Upper lobe of left lung (tissue), 6 donors: ENCODE measurements at regions not wholly inside any gene's neighbourhood (a gene's known extent, or its start where the extent isn't known, plus 50 kb on each side); places are given as distances from the start of the nearest gene placed in this dataset.

Experiments
- ATAC-seq, 2 donors: fragments of 200-7000 bp; cut with Tn5 transposase; one replicate each; pipeline ENCODE4 v1.9.1; 2022; ENCODE audit warnings: mild to moderate bottlenecking in 2 of 2, moderate library complexity in 2 of 2; ENCODE audit not compliant: low FRiP score in 2 of 2
- DNase-seq, 2 donors: peaks; one replicate each; pipeline ENCODE4 v3.0.0-alpha.2; 2019 to 2020
- H3K27ac ChIP-seq, 4 donors: fragments of 200-600 bp; sonication (generic); one replicate each; pipeline ENCODE4 v1.5.1; 2016 to 2019
- H3K27me3 ChIP-seq, 4 donors: fragments of 200-600 bp; sonication (generic); one replicate each; pipeline ENCODE4 v1.5.1; 2017 to 2019
- H3K36me3 ChIP-seq, 4 donors: fragments of 200-600 bp; sonication (generic); one replicate each; pipeline ENCODE4 v1.5.1; 2016 to 2019
- H3K4me1 ChIP-seq, 4 donors: fragments of 200-600 bp; sonication (generic); one replicate each; pipeline ENCODE4 v1.5.1; 2018 to 2019
- H3K4me3 ChIP-seq, 4 donors: fragments of 200-600 bp; sonication (generic); one replicate each; pipeline ENCODE4 v1.5.1; 2017 to 2019; ENCODE audit warnings: mild to moderate bottlenecking in 2 of 4, moderate library complexity in 1 of 4
- H3K9me3 ChIP-seq, 4 donors: fragments of 200-600 bp; sonication (generic); one replicate each; pipeline ENCODE4 v1.5.1; 2018 to 2019
- EP300 ChIP-seq, 4 donors: sonication (generic); formaldehyde crosslinking; IDR thresholded peaks; one replicate each; pipeline ENCODE4 v1.5.1; 2017; ENCODE audit warnings: antibody characterized with exemption in 4 of 4, control low read depth in 2 of 4
- POLR2A ChIP-seq, 4 donors: fragments of 450-650 bp; IDR thresholded peaks; one replicate each; pipeline ENCODE4 v1.5.1; 2016 to 2017; ENCODE audit warnings: antibody characterized with exemption in 4 of 4, mild to moderate bottlenecking in 2 of 4
- POLR2AphosphoS5 ChIP-seq, 2 donors: sonication (generic); formaldehyde crosslinking; IDR thresholded peaks; one replicate each; pipeline ENCODE4 v1.5.1; 2017; ENCODE audit warnings: antibody characterized with exemption in 2 of 2
- WGBS, 2 donors: methylation state at CpG; one replicate each; pipeline ENCODE4 v1.1.5; 2017 to 2018; 5-methylcytosine and 5-hydroxymethylcytosine counted together
- TF ChIP-seq, protein P1 (sequence below), 6 experiments: fragments of 450-650 bp in 4 of 6; fragments of 200-600 bp in 2 of 6; sonication (generic) in 2 of 6; IDR thresholded peaks; one replicate each; pipeline ENCODE4 v1.5.1; 2016 to 2019; ENCODE audit warnings: antibody characterized with exemption in 6 of 6
- donor health status: DM: no; HTN: no; CAD: no; lungs with moderate emphysema.
- donor health status: DM: no; HTN: yes; CAD: no; lungs with severe emphysema.

DNA sequence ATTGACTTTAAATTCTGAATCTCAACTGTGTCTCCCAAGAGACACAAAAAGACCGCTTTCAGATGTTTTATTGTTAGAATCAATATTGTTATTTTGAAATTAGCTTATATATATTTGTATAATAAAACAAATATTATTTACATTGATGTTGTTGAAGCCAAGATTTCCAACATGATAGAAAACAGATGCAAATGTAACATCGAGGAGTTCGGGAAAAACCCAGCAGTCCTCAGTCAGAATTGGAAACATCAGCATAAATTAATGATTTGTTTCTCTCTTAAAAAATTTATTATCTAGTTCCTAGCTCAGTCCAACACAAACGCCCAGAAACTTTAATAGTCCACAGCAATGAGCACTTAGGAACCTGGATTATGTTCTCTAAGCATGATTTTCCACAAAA, 1330.4 kb downstream of the TBC1D22A start:
- no peaks in the 10 kb centered on the region for H3K9me3 ChIP-seq
- DNase-seq (no peak), ATAC-seq (no peak)
- WGBS, 2 donors, result 76 to 87% methylated on average over 4 of the region's 4 CpGs
- H3K27me3 ChIP-seq, result no peaks in the 10 kb centered on the region
- H3K4me1 ChIP-seq, result peaks cover 0 to 3% (median 1%) of the 10 kb centered on the region in 4 donors
- no peak for TF ChIP-seq EP300 (IDR thresholded peaks at IDR 0.05)
- no peak for TF ChIP-seq POLR2AphosphoS5 (IDR thresholded peaks at IDR 0.05)
- TF ChIP-seq, protein P1, sequence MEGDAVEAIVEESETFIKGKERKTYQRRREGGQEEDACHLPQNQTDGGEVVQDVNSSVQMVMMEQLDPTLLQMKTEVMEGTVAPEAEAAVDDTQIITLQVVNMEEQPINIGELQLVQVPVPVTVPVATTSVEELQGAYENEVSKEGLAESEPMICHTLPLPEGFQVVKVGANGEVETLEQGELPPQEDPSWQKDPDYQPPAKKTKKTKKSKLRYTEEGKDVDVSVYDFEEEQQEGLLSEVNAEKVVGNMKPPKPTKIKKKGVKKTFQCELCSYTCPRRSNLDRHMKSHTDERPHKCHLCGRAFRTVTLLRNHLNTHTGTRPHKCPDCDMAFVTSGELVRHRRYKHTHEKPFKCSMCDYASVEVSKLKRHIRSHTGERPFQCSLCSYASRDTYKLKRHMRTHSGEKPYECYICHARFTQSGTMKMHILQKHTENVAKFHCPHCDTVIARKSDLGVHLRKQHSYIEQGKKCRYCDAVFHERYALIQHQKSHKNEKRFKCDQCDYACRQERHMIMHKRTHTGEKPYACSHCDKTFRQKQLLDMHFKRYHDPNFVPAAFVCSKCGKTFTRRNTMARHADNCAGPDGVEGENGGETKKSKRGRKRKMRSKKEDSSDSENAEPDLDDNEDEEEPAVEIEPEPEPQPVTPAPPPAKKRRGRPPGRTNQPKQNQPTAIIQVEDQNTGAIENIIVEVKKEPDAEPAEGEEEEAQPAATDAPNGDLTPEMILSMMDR (IDR thresholded peaks at IDR 0.05), result no peak
- no peak for TF ChIP-seq POLR2A (IDR thresholded peaks at IDR 0.05)
- H3K36me3 ChIP-seq, result no peaks in the 10 kb centered on the region
- H3K27ac ChIP-seq, result no peak overlapping the region
- H3K4me3 ChIP-seq, result no peak overlapping the region

DNA sequence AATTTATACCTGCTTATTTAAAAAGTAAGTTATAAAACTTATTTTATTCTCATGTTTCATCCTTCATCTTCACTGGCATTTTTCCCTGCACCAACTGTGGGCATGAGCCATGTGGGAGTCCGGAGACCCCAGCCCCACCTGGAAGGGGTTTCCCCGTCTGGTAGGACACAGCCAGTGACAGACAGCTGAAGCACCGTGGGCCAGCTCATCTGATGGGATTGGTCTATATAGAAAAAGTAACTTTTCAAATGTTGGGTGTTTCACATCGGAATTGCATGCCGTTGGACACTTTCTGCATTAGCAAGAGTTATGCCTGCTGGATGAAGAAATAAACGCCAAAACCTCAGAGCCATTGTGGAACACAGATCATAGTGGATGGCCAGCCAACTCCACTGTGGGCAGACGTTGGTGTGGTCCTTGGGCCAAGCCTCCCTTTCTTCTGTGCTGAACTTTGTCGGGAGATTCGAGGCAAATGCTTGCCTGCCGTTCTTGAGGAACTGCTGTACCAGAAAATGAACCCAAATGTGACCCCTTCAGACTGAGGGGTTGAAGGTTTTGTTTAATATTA, 1329.3 kb downstream of the TBC1D22A start:
- no peak for ATAC-seq
- DNase-seq, result no peak
- no peak for TF ChIP-seq EP300 (IDR thresholded peaks at IDR 0.05)
- TF ChIP-seq POLR2AphosphoS5 (IDR thresholded peaks at IDR 0.05), result no peak
- TF ChIP-seq POLR2A (IDR thresholded peaks at IDR 0.05), result no peak
- TF ChIP-seq, protein P1 (IDR thresholded peaks at IDR 0.05), result no peak
- H3K4me3 ChIP-seq, result no peak overlapping the region
- no peak overlapping the region for H3K27ac ChIP-seq
- no peaks in the 10 kb centered on the region for H3K27me3 ChIP-seq
- H3K4me1 ChIP-seq, result peaks cover 0 to 3% (median 1%) of the 10 kb centered on the region in 4 donors
- H3K36me3 ChIP-seq, result no peaks in the 10 kb centered on the region
- 87 to 90% methylated on average over 10 of the region's 10 CpGs for WGBS, 2 donors
- no peaks in the 10 kb centered on the region for H3K9me3 ChIP-seq

DNA sequence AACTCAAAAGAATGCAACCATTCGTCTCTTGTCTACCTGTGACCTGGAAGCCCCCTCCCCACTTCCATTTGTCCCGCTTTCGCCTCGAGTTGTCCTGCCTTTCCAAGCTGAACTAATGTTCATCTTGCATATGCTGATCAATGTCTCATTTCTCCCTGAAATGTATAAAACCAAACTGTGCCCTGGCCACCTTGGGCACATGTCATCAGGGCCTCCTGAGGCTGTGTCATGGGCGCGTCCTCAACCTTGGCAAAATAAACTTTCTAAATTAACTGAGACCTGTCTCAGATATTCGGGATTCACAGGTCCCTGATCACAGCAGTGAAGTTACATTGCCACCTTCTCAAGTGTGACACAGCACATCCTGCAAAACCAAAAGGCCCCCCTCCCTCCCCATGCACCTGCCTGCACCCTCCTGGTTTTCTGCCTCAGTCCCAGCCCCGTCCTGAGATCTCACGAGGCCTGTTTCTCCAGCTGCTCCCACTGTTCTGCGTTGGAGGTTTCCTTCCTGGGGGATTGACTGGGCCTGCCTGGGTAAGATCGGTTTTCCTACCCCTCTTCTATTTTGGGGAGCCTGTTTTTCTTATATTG, 1328.7 kb downstream of the TBC1D22A start:
- no peaks in the 10 kb centered on the region for H3K9me3 ChIP-seq
- DNase-seq (no peak), ATAC-seq (no peak)
- peaks cover 0 to 3% (median 1%) of the 10 kb centered on the region in 4 donors for H3K4me1 ChIP-seq
- H3K4me3 ChIP-seq, result no peak overlapping the region
- WGBS, 2 donors, result 85% methylated on average over 11 of the region's 11 CpGs
- TF ChIP-seq, protein P1 (IDR thresholded peaks at IDR 0.05), result no peak
- no peak for TF ChIP-seq POLR2A (IDR thresholded peaks at IDR 0.05)
- no peak for TF ChIP-seq EP300 (IDR thresholded peaks at IDR 0.05)
- no peak for TF ChIP-seq POLR2AphosphoS5 (IDR thresholded peaks at IDR 0.05)
- H3K27me3 ChIP-seq, result no peaks in the 10 kb centered on the region
- no peaks in the 10 kb centered on the region for H3K36me3 ChIP-seq
- no peak overlapping the region for H3K27ac ChIP-seq

DNA sequence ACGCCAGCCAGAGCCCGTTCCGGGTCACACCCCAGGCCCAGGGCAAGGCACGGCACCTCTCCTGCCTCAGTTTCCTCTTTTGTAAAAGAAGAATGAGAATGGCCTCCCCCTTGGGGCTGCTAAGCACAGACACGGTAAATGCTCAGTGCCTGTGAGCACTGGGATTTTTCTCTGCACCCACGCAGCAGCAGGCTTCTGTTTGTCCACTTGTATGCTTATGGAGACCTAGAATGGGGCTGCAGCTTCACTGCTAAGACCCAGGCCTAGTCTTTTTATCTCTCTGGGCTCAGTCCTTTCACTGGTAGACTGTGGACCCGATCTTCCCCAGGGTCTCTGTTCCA, 1327.9 kb downstream of the TBC1D22A start:
- ATAC-seq (peak; percentile 8 to 38), DNase-seq (no peak)

More for the DNA sequence above, 1327.9 kb downstream of the TBC1D22A start:
- Histone ChIP-seq H3K4me3 (peak overlapping the region in 1 of 4 donors; percentile 4), H3K27ac (no peak overlapping the region), H3K9me3 (no peaks in the 10 kb centered on the region), H3K36me3 (no peaks in the 10 kb centered on the region), H3K4me1 (peaks cover 0 to 3% (median 1%) of the 10 kb centered on the region in 4 donors), H3K27me3 (no peaks in the 10 kb centered on the region)
- WGBS, 2 donors, result 34 to 68% methylated on average over 3 to 7 of the region's 7 CpGs
- no peak for TF ChIP-seq POLR2AphosphoS5 (IDR thresholded peaks at IDR 0.05)
- no peak for TF ChIP-seq POLR2A (IDR thresholded peaks at IDR 0.05)
- TF ChIP-seq, protein P1 (IDR thresholded peaks at IDR 0.05), result no peak
- TF ChIP-seq EP300 (IDR thresholded peaks at IDR 0.05), result no peak
